Vagina (tissue), 2 donors: ENCODE measurements at regions not wholly inside any gene's neighbourhood (a gene's known extent, or its start where the extent isn't known, plus 50 kb on each side); places are given as distances from the start of the nearest gene placed in this dataset.
"Not testable (repeated sequence)": the region's sequence is repeated elsewhere in the genome, so short reads cannot be mapped to it uniquely, and the experiment has no call there.

Experiments
- POLR2AphosphoS5 ChIP-seq, 2 donors: sonication (generic); formaldehyde crosslinking; IDR thresholded peaks; one replicate each; pipeline ENCODE4 v1.9.0; 2017; ENCODE audit warnings: antibody characterized with exemption in 2 of 2, mild to moderate bottlenecking in 2 of 2, low read depth in 1 of 2; ENCODE audit not compliant: insufficient read depth in 1 of 2
- TF ChIP-seq, protein P1 (sequence below), 3 experiments: fragments of 450-650 bp in 2 of 3; fragments of 200-600 bp in 1 of 3; sonication (generic) in 1 of 3; IDR thresholded peaks; one replicate each; pipeline ENCODE4 v1.5.1; 2017 to 2019; ENCODE audit warnings: antibody characterized with exemption in 3 of 3, mild to moderate bottlenecking in 2 of 3, moderate library complexity in 2 of 3

GRCh38 chr16:79937671-79938070 is 337.1 kb upstream of the MAF start:
- TF ChIP-seq, protein P1, sequence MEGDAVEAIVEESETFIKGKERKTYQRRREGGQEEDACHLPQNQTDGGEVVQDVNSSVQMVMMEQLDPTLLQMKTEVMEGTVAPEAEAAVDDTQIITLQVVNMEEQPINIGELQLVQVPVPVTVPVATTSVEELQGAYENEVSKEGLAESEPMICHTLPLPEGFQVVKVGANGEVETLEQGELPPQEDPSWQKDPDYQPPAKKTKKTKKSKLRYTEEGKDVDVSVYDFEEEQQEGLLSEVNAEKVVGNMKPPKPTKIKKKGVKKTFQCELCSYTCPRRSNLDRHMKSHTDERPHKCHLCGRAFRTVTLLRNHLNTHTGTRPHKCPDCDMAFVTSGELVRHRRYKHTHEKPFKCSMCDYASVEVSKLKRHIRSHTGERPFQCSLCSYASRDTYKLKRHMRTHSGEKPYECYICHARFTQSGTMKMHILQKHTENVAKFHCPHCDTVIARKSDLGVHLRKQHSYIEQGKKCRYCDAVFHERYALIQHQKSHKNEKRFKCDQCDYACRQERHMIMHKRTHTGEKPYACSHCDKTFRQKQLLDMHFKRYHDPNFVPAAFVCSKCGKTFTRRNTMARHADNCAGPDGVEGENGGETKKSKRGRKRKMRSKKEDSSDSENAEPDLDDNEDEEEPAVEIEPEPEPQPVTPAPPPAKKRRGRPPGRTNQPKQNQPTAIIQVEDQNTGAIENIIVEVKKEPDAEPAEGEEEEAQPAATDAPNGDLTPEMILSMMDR (IDR thresholded peaks at IDR 0.05), result not testable (repeated sequence)
- not testable (repeated sequence) for TF ChIP-seq POLR2AphosphoS5 (IDR thresholded peaks at IDR 0.05; ENCODE audit: insufficient read depth in 1 of 2, low read depth in 1 of 2)
